ENCODE measurements at regions not wholly inside any gene's neighbourhood (a gene's known extent, or its start where the extent isn't known, plus 50 kb on each side); places are given as distances from the start of the nearest gene placed in this dataset.
A peak's percentile ranks its signal among the peaks of the same experiment; 100 is the strongest.

DNA sequence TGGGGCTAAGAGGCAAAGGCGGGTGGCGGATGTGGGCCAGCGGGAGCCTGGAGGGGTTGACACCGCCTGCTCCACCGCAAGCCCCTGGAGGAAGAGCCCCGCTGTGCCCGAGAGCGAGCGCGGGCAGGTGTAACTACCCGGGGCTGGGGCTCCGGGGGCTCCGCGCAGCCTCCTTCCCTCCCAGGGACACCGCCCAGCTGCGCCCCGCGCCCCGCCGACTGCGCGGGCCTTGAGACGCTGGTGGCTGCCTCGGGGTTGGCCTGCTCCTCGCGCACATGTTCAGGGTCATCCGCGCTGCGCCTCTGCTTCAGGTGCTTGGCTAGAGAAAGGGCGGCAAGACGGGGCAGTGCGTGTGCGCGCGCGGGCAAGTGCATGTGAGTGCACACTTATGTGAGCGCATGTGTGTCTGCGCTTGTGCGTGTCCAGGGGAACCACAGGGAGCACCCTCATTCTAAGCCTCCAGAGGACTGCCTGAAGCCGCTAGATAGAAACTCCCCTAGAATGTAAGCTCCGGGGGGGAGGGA, 197.5 kb upstream of the TMEM45B start:
- no peak for DNase-seq (ENCODE audit: low read depth)
- TF ChIP-seq, protein P1, sequence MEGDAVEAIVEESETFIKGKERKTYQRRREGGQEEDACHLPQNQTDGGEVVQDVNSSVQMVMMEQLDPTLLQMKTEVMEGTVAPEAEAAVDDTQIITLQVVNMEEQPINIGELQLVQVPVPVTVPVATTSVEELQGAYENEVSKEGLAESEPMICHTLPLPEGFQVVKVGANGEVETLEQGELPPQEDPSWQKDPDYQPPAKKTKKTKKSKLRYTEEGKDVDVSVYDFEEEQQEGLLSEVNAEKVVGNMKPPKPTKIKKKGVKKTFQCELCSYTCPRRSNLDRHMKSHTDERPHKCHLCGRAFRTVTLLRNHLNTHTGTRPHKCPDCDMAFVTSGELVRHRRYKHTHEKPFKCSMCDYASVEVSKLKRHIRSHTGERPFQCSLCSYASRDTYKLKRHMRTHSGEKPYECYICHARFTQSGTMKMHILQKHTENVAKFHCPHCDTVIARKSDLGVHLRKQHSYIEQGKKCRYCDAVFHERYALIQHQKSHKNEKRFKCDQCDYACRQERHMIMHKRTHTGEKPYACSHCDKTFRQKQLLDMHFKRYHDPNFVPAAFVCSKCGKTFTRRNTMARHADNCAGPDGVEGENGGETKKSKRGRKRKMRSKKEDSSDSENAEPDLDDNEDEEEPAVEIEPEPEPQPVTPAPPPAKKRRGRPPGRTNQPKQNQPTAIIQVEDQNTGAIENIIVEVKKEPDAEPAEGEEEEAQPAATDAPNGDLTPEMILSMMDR (conservative IDR thresholded peaks at IDR 0.05; ENCODE audit: control insufficient read depth, insufficient read depth, low read depth, low read length), result no peak
- H3K4me3 ChIP-seq (ENCODE audit: control insufficient read depth, low read depth, low read length), result no peak overlapping the region

DNA sequence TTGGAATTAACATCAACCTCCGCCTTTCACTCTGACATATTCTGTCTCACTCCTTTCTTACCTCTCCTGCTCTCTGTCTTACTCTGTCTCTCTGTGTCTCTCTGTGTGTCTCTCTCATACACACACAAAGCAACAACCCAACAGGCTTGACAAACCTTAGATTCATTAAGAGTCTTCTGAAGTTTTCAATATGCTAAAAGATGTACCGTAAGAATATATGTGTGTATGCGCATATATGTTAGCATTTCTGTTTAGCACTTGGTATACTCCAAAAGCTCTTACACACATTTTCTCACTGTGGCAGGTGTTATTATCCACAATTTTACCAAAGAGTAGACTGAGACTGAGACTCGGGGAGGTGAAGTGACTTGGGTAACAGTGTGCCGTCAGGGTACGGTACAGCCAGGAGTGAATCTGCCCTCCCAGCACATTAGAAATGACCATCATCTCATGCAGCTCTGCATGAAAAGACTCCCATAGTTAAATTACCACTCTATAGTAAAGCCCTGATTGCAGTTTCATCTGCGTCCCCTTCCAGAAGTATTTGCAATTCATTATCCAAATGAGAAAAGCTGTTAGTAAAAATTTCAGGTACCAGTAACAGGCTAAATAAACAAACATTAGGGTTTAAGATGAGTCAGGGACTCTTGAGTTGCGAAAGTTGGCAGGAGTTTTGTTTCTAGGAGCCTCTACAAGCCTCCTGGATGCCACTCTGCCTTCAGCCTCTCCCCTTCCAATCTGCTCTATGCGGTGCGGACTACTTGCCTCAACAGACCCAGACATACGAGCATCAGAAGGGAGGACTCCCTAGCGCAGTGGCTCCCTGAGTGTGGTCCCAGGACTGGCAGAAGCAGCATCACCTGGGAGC, 195.2 kb upstream of the TMEM45B start:
- TF ChIP-seq, protein P1 (conservative IDR thresholded peaks at IDR 0.05; ENCODE audit: control insufficient read depth, insufficient read depth, low read depth, low read length), result no peak
- DNase-seq (ENCODE audit: low read depth), result peak; percentile 62
- no peak overlapping the region for H3K4me3 ChIP-seq (ENCODE audit: control insufficient read depth, low read depth, low read length)

DNA sequence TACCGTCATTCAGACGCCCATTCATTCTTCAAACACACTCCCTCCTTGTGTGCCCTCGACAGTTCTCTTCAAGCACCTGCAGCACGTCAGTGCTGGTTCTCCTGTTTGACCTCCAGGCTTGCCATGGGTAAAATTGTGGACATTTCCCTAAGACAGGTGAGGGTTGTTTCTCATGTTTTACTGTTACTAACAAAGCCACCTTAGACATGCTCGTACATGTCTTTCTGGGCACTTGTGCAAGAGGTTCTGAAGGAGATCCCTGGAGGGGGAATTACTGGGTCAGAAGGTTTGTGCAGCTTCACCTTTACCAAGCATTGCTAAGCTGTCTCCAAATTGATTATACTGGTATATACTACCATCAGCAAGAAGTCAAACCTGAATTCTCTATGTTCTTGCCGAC, 189.7 kb upstream of the TMEM45B start:
- H3K4me3 ChIP-seq (ENCODE audit: control insufficient read depth, low read depth, low read length), result no peak overlapping the region
- TF ChIP-seq, protein P1 (conservative IDR thresholded peaks at IDR 0.05; ENCODE audit: control insufficient read depth, insufficient read depth, low read depth, low read length), result no peak
- no peak for DNase-seq (ENCODE audit: low read depth)

DNA sequence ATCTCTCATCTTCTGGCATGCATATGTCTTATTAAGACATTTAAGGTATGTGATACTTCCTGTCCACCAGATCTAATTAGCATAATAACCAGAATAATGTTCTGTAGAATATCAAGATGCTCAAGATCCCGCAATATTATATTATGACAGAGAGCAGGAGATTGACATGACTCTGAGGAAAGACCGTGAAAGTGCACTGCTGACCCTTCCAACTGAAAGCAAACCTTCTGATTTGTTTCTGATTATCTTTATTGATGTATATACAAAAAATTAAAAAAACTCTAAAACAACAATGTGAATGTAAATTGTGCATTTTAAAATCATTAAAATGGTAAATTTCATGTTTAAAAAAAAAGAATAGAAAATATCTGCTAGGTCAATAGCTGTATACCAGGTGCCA, 184.4 kb upstream of the TMEM45B start:
- no peak for DNase-seq (ENCODE audit: low read depth)

DNA sequence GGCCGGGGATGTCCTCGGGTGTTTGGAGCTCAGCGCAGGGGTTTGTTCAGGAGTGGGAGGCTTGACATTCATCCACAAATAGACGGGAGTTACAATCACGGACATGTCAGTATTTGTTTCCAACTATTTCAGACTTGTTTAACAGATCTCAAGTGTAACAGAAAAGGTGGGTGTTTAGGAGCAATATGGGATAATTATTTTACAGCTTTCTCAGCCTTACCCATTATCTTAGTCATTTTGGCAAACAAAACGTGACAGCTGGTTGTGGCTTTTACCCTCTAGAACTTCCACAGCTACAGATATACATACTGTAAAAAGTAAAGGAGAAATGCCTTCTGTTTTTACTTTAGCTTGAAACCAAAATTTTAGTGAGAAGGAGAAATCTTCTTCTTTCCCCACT, 178.7 kb upstream of the TMEM45B start:
- peak; percentile 65 for DNase-seq (ENCODE audit: low read depth)
- TF ChIP-seq, protein P1 (conservative IDR thresholded peaks at IDR 0.05; ENCODE audit: control insufficient read depth, insufficient read depth, low read depth, low read length), result no peak
- H3K4me3 ChIP-seq (ENCODE audit: control insufficient read depth, low read depth, low read length), result no peak overlapping the region

More for the DNA sequence above, 184.4 kb upstream of the TMEM45B start:
- TF ChIP-seq, protein P1 (conservative IDR thresholded peaks at IDR 0.05; ENCODE audit: control insufficient read depth, insufficient read depth, low read depth, low read length), result no peak
- no peak overlapping the region for H3K4me3 ChIP-seq (ENCODE audit: control insufficient read depth, low read depth, low read length)

DNA sequence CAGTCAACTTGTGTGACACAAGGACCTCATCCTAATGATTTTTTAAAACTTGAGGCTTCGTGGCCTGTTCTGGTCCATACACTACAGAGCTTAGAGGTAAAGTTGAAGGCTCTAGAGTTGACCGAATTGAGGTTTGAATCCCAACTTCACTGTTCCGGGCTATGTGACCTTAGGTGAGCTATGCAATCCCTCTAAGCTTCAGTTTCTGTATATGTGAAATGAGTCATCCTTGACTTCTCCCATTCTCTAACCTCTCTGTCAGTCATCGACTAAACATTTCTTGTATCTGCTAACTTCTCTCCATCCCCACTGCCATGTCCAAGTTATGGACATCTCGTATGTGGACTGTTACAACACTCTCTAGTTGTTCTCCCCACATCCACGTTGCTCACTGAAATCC, 178.2 kb upstream of the TMEM45B start:
- no peak overlapping the region for H3K4me3 ChIP-seq (ENCODE audit: control insufficient read depth, low read depth, low read length)
- TF ChIP-seq, protein P1 (conservative IDR thresholded peaks at IDR 0.05; ENCODE audit: control insufficient read depth, insufficient read depth, low read depth, low read length), result no peak
- peak; percentile 51 for DNase-seq (ENCODE audit: low read depth)
